ENCODE measurements at regions not wholly inside any gene's neighbourhood (a gene's known extent, or its start where the extent isn't known, plus 50 kb on each side); places are given as distances from the start of the nearest gene placed in this dataset.

DNA sequence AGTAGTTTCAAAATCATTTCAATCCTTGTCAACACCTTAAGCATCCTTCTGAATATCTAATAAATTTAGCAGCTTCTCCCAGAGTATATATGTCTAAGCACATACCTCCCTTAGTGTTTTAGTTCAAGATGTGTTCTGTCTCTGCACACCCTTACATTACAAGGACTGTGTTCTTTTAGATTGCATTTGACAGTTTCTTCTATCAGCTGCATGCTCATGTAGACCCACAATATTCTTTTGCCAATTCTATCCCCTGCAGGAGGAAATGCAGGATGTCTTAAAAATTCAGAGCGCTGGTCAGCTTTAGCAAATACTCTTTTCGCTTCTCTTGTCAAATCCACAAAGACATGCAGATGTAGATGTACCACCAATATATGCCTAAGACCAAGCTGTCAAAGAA, 145.8 kb upstream of the SLC30A5 start:
- no peak for TF ChIP-seq POLR2A (IDR thresholded peaks at IDR 0.05; ENCODE audit: low read length)
- no peak for TF ChIP-seq GATA1 (IDR thresholded peaks at IDR 0.05; ENCODE audit: low read depth, low read length)
